ENCODE measurements at regions not wholly inside any gene's neighbourhood (a gene's known extent, or its start where the extent isn't known, plus 50 kb on each side); places are given as distances from the start of the nearest gene placed in this dataset.

GRCh38 chr1:244302876-244303609, 148.7 kb downstream of the ADSS2 start:
- no peak for TF ChIP-seq RAD21 (IDR thresholded peaks at IDR 0.05; ENCODE audit: insufficient read depth, low read depth, low read length)
- TF ChIP-seq YBX1 (IDR thresholded peaks at IDR 0.05) = no peak
- no peak for TF ChIP-seq HCFC1 (IDR thresholded peaks at IDR 0.05; ENCODE audit: low read length)
- no peak for TF ChIP-seq ASH2L (IDR thresholded peaks at IDR 0.05; ENCODE audit: borderline replicate concordance, low read depth)
- no peak for TF ChIP-seq GABPA (IDR thresholded peaks at IDR 0.05; ENCODE audit: low read depth)
- no peak for TF ChIP-seq NFIC (IDR thresholded peaks at IDR 0.05; ENCODE audit: low read depth, low read length)
- TF ChIP-seq EZH2 (IDR thresholded peaks at IDR 0.05; ENCODE audit: borderline replicate concordance, control insufficient read depth, low read depth, low read length) = no peak
- no peak for TF ChIP-seq CBFB (IDR thresholded peaks at IDR 0.05; ENCODE audit: low read depth)
- no peak for TF ChIP-seq POLR2A (IDR thresholded peaks at IDR 0.05; ENCODE audit: low read depth, low read length)
- TF ChIP-seq IKZF1 (conservative IDR thresholded peaks at IDR 0.05) = no peak
- TF ChIP-seq HSF1 (IDR thresholded peaks at IDR 0.05; ENCODE audit: low read depth, low read length) = no peak
- TF ChIP-seq, protein P1, sequence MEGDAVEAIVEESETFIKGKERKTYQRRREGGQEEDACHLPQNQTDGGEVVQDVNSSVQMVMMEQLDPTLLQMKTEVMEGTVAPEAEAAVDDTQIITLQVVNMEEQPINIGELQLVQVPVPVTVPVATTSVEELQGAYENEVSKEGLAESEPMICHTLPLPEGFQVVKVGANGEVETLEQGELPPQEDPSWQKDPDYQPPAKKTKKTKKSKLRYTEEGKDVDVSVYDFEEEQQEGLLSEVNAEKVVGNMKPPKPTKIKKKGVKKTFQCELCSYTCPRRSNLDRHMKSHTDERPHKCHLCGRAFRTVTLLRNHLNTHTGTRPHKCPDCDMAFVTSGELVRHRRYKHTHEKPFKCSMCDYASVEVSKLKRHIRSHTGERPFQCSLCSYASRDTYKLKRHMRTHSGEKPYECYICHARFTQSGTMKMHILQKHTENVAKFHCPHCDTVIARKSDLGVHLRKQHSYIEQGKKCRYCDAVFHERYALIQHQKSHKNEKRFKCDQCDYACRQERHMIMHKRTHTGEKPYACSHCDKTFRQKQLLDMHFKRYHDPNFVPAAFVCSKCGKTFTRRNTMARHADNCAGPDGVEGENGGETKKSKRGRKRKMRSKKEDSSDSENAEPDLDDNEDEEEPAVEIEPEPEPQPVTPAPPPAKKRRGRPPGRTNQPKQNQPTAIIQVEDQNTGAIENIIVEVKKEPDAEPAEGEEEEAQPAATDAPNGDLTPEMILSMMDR (IDR thresholded peaks at IDR 0.05 in 2 of 3, conservative IDR thresholded peaks at IDR 0.05 in 1 of 3; ENCODE audit: control insufficient read depth in 2 of 3, extremely low read depth in 1 of 3, insufficient read depth in 1 of 3, low read depth in 3 of 3, low read length in 3 of 3) = no peak
